ENCODE measurements at regions not wholly inside any gene's neighbourhood (a gene's known extent, or its start where the extent isn't known, plus 50 kb on each side); places are given as distances from the start of the nearest gene placed in this dataset.
"Not testable (repeated sequence)": the region's sequence is repeated elsewhere in the genome, so short reads cannot be mapped to it uniquely, and the experiment has no call there.

GRCh38 chr2:242085024-242085674 is 215.6 kb downstream of the RTP5 start:
- H4K20me1 ChIP-seq; H3K9me3 ChIP-seq (replicated peaks in 1 of 11); H3K36me3 ChIP-seq: not testable (repeated sequence)
- Histone ChIP-seq H3K9ac (peak overlapping the region in 4 of 11 experiments; percentile 66 to 75 (median 72); a peak in 8 of 22 replicates), H3K4me2 (peak overlapping the region; percentile 63 to 91 (median 78)), H3K4me1 (peaks cover 20 to 30% (median 26%) of the 10 kb centered on the region in 10 experiments), H3K27me3 (peaks cover 0 to 16% (median 13%) of the 10 kb centered on the region in 11 experiments; a peak in 11 of 22 replicates), H3K4me3 (peak overlapping the region in 2 of 10 experiments; percentile 40 to 42; a peak in 3 of 20 replicates), H3K27ac (peak overlapping the region in 9 of 11 experiments; percentile 70 to 88 (median 79); a peak in 16 of 22 replicates)

DNA sequence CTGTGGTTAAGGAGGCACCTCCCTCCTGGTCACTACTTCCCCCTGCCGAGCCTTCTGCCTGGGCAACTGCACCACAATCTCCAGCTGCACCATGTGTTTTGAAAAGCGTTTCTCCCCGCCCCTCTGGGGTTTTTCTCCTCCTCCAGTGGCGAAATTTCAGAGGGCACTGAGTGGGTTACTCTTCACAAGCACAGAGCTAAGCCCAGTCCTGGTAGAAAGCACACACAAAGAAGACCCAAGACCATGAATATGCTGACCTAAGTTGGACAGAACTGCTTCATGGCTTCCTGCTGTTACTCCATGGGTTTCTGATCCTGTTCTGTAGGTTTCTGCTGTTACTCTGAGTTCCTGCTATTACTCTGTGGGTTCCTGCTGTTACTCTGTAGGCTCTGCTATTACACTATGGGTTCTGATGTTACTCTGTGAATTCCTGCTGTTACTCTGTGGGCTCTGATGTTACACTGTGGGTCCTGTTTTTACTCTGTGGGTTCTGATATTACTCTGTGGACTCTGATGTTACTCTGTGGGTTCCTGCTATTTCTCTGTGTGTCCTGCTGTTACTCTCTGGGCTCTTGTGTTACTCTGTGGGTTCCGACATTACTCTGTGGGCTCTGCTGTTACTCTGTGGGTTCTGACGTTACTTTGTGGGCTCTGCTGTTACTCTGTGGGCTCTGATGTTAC is 216.6 kb downstream of the RTP5 start:
- peak overlapping the region; percentile 7 to 88 (median 77); a peak in 21 of 22 replicates for H3K27ac ChIP-seq
- peaks cover 0 to 4% (median 0%) of the 10 kb centered on the region in 11 experiments; a peak in 2 of 22 replicates for H4K20me1 ChIP-seq
- peak overlapping the region; percentile 63 to 91 (median 78) for H3K4me2 ChIP-seq
- TF ChIP-seq Cebpa-rat (IDR thresholded peaks at IDR 0.05), result 0 out of 22 replicates have a peak, but pooled peaks of 1 of the 11 experiments have one; percentile 4
- no peaks in the 10 kb centered on the region; a peak in 2 of 22 replicates for H3K9me3 ChIP-seq (replicated peaks in 1 of 11)
- H3K9ac ChIP-seq, result peak overlapping the region; percentile 5 to 79 (median 66)
- peak overlapping the region in 7 of 10 experiments; percentile 5 to 45 (median 37); a peak in 11 of 20 replicates for H3K4me3 ChIP-seq
- H3K4me1 ChIP-seq, result peaks cover 20 to 31% (median 26%) of the 10 kb centered on the region in 10 experiments
- H3K36me3 ChIP-seq, result no peaks in the 10 kb centered on the region
- peaks cover 0 to 19% (median 15%) of the 10 kb centered on the region in 11 experiments; a peak in 11 of 22 replicates for H3K27me3 ChIP-seq

GRCh38 chr2:242088044-242088443 is 218.5 kb downstream of the RTP5 start:
- Histone ChIP-seq H3K4me3 (peak overlapping the region; percentile 56 to 98 (median 92)), H3K27ac (peak overlapping the region in 9 of 11 experiments; percentile 19 to 67 (median 54); a peak in 14 of 22 replicates), H3K4me2 (peak overlapping the region; percentile 77 to 93 (median 88)), H3K27me3 (peaks cover 0 to 19% (median 15%) of the 10 kb centered on the region in 11 experiments; a peak in 11 of 22 replicates), H4K20me1 (peaks cover 0 to 15% (median 0%) of the 10 kb centered on the region in 11 experiments; a peak in 3 of 22 replicates), H3K9ac (peak overlapping the region; percentile 40 to 75 (median 68); a peak in 19 of 22 replicates), H3K4me1 (peaks cover 22 to 46% (median 26%) of the 10 kb centered on the region in 10 experiments)
- H3K36me3 ChIP-seq; H3K9me3 ChIP-seq (replicated peaks in 1 of 11): not testable (repeated sequence)

- H3K4me1 ChIP-seq, result peaks cover 22 to 47% (median 26%) of the 10 kb centered on the region in 10 experiments
- H3K27ac ChIP-seq, result peak overlapping the region in 10 of 11 experiments; percentile 51 to 77 (median 68); a peak in 20 of 22 replicates
- H3K4me2 ChIP-seq, result peak overlapping the region; percentile 35 to 89 (median 82)
- H3K27me3 ChIP-seq, result peaks cover 0 to 19% (median 15%) of the 10 kb centered on the region in 11 experiments; a peak in 11 of 22 replicates
- no peak for TF ChIP-seq Cebpa-rat (IDR thresholded peaks at IDR 0.05)
- H3K9ac ChIP-seq, result peak overlapping the region; percentile 67 to 92 (median 78)
- no peaks in the 10 kb centered on the region for H3K36me3 ChIP-seq
- H3K9me3 ChIP-seq (replicated peaks in 1 of 11), result no peaks in the 10 kb centered on the region
- peaks cover 0 to 18% (median 0%) of the 10 kb centered on the region in 11 experiments; a peak in 3 of 22 replicates for H4K20me1 ChIP-seq
- H3K4me3 ChIP-seq, result peak overlapping the region; percentile 74 to 98 (median 92)
These were observed 219.1 kb downstream of the RTP5 start for GRCh38 chr2:242088471-242089212.

DNA sequence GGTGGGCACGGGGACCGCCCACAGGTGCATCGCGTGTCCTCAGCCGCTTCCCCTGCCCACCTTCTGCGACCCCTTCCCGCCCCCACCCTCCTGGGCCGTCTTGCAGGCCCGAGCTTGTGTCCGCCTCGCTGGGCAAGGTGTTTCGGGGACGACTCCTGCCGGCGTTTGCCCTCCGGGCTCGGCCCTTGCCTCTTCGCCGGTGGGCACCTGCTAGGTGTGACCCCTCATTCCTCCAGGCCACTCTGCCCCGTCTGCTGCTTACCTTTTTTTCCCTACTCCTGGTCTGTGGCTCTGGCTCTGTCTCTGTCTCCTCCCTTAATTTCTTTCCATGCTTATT is 219.7 kb downstream of the RTP5 start:
- H3K36me3 ChIP-seq; H3K9me3 ChIP-seq (replicated peaks in 1 of 11): not testable (repeated sequence)
- Histone ChIP-seq H3K27ac (peak overlapping the region in 6 of 11 experiments; percentile 62 to 77 (median 74); a peak in 10 of 22 replicates), H3K4me2 (peak overlapping the region; percentile 35 to 89 (median 82)), H3K27me3 (peaks cover 0 to 19% (median 15%) of the 10 kb centered on the region in 11 experiments; a peak in 11 of 22 replicates), H3K9ac (peak overlapping the region; percentile 67 to 92 (median 78); a peak in 21 of 22 replicates), H4K20me1 (peaks cover 0 to 24% (median 0%) of the 10 kb centered on the region in 11 experiments; a peak in 3 of 22 replicates), H3K4me3 (peak overlapping the region; percentile 74 to 98 (median 92)), H3K4me1 (peaks cover 22 to 47% (median 26%) of the 10 kb centered on the region in 10 experiments)

DNA sequence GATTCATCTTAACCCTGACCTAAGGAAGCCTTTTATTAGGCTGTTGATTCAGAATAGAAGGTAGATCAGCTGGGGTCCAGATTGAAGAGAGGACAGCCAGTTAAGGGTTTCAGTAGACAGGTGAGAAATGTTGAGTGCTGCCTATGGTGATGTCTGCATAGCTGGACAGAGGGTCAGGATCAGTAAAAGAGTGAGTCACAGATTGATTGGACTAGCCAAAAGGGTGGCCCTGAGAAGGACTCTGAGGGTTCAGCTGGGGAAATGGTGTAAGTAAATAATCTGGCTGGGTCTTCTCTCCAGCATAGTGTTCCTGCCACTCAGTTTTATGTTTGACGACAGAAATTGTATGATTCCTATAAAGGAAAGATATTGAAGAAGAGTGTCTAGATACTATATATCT is 227.7 kb downstream of the RTP5 start:
- not testable (repeated sequence) for H3K9me3 ChIP-seq (replicated peaks in 1 of 11); H3K27me3 ChIP-seq; H3K4me3 ChIP-seq; H3K9ac ChIP-seq
- H4K20me1 ChIP-seq, result peaks cover 0 to 54% (median 0%) of the 10 kb centered on the region in 11 experiments; a peak in 4 of 22 replicates
- peaks cover 0 to 38% (median 10%) of the 10 kb centered on the region in 11 experiments; a peak in 12 of 22 replicates for H3K36me3 ChIP-seq
- H3K4me2 ChIP-seq, result peak overlapping the region in 1 of 11 experiments; percentile 83; a peak in 2 of 22 replicates
- peak overlapping the region in 2 of 11 experiments; percentile 75 to 84; a peak in 3 of 22 replicates for H3K27ac ChIP-seq
- H3K4me1 ChIP-seq, result peaks cover 0 to 29% (median 15%) of the 10 kb centered on the region in 10 experiments; a peak in 15 of 20 replicates

GRCh38 chr2:242098034-242098433 is 228.5 kb downstream of the RTP5 start:
- Histone ChIP-seq H3K36me3 (peaks cover 0 to 38% (median 10%) of the 10 kb centered on the region in 11 experiments; a peak in 12 of 22 replicates), H3K9ac (peak overlapping the region in 8 of 11 experiments; percentile 8 to 70 (median 46); a peak in 10 of 22 replicates), H3K4me3 (no peak overlapping the region), H3K27me3 (no peaks in the 10 kb centered on the region), H3K4me2 (peak overlapping the region in 6 of 11 experiments; percentile 46 to 83 (median 70); a peak in 12 of 22 replicates), H4K20me1 (peaks cover 0 to 50% (median 0%) of the 10 kb centered on the region in 11 experiments; a peak in 4 of 22 replicates), H3K4me1 (peaks cover 0 to 25% (median 15%) of the 10 kb centered on the region in 10 experiments; a peak in 15 of 20 replicates), H3K27ac (peak overlapping the region in 10 of 11 experiments; percentile 10 to 84 (median 69); a peak in 17 of 22 replicates), H3K9me3 (replicated peaks in 1 of 11) (no peaks in the 10 kb centered on the region)
- no peak for TF ChIP-seq Cebpa-rat (IDR thresholded peaks at IDR 0.05)

All from BLaER1 treated with 17β-estradiol and CSF1 and Interleukin-3, amounts not matched to agents 10 nM and 100 nM (cell line).